ENCODE measurements at regions not wholly inside any gene's neighbourhood (a gene's known extent, or its start where the extent isn't known, plus 50 kb on each side); places are given as distances from the start of the nearest gene placed in this dataset.

DNA sequence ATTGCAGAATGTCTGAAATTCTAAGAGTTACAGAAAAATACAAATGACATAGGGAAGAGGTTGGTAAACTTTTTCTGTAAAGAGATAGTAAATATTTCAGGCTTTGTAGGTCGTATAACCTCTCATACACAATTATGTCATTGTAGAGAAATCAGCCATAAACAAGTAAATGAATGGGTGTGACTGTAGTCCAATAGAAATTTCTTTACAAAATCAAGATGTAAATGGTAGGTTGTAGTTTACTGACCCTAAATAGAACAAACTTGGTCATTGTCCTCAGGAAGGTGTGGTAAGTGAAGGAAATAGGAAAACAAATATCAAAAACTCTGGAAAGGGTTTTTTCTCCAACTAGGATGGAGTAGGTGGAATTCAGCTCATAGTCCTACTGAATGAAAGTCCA, 415.5 kb upstream of the SPHKAP start:
- TF ChIP-seq POLR2A (IDR thresholded peaks at IDR 0.05; ENCODE audit: low read depth), result no peak
- no peak for TF ChIP-seq EP300 (IDR thresholded peaks at IDR 0.05)
- no peak for TF ChIP-seq CTCF (IDR thresholded peaks at IDR 0.05)
